ENCODE measurements at regions not wholly inside any gene's neighbourhood (a gene's known extent, or its start where the extent isn't known, plus 50 kb on each side); places are given as distances from the start of the nearest gene placed in this dataset.

GRCh38 chr1:72365693-72366092 lies 83.4 kb upstream of the NEGR1 start:
- DNase-seq, result no peak

- DNase-seq, result no peak
Observed at GRCh38 chr1:72362538-72362937, 80.2 kb upstream of the NEGR1 start.

GRCh38 chr1:72357411-72357810 lies 75.1 kb upstream of the NEGR1 start:
- no peak for DNase-seq

GRCh38 chr1:72355899-72356298 lies 73.6 kb upstream of the NEGR1 start:
- no peak for DNase-seq

- no peak for DNase-seq
Observed at GRCh38 chr1:72341661-72342060, 59.3 kb upstream of the NEGR1 start.

- no peak for DNase-seq
Observed at GRCh38 chr1:72336776-72337175, 54.4 kb upstream of the NEGR1 start.
